Aorta (tissue), 5 donors: ENCODE measurements at regions not wholly inside any gene's neighbourhood (a gene's known extent, or its start where the extent isn't known, plus 50 kb on each side); places are given as distances from the start of the nearest gene placed in this dataset.

Source experiments
- ATAC-seq: fragments of 200-7000 bp; cut with Tn5 transposase; one replicate; pipeline ENCODE4 v1.9.1; 2022; ENCODE audit warnings: moderate library complexity; ENCODE audit not compliant: low FRiP score
- DNase-seq, 2 donors: peaks; one replicate each; pipeline ENCODE4 v3.0.0-alpha.2; 2020
- H3K27ac ChIP-seq, 2 donors: one replicate each; pipeline ENCODE4 v1.5.1; 2013; ENCODE audit warnings: low read length in 2 of 2, mild to moderate bottlenecking in 2 of 2, moderate library complexity in 2 of 2, control low read depth in 1 of 2, inconsistent platforms in 1 of 2, low read depth in 1 of 2
- H3K27me3 ChIP-seq, 2 donors: one replicate each; pipeline ENCODE4 v1.6.1; 2013; ENCODE audit warnings: control low read depth in 1 of 2, low read length in 1 of 2, mild to moderate bottlenecking in 1 of 2, moderate library complexity in 1 of 2; ENCODE audit not compliant: insufficient read depth in 2 of 2, control insufficient read depth in 1 of 2
- H3K36me3 ChIP-seq, 2 donors: one replicate each; pipeline ENCODE4 v1.6.1; 2013; ENCODE audit warnings: control low read depth in 1 of 2, low read length in 1 of 2, mild to moderate bottlenecking in 1 of 2; ENCODE audit not compliant: insufficient read depth in 2 of 2, control insufficient read depth in 1 of 2
- H3K4me1 ChIP-seq, 2 donors: one replicate each; pipeline ENCODE4 v1.6.1; 2013; ENCODE audit warnings: low read length in 2 of 2, control low read depth in 1 of 2, mild to moderate bottlenecking in 1 of 2, moderate library complexity in 1 of 2; ENCODE audit not compliant: insufficient read depth in 2 of 2, control insufficient read depth in 1 of 2
- H3K4me3 ChIP-seq, 2 donors: one replicate each; pipeline ENCODE4 v1.5.1; 2013; ENCODE audit warnings: low read length in 2 of 2, control low read depth in 1 of 2, mild to moderate bottlenecking in 1 of 2
- H3K9me3 ChIP-seq: one replicate; pipeline ENCODE4 v1.6.1; 2013; ENCODE audit warnings: mild to moderate bottlenecking, low read length; ENCODE audit not compliant: control insufficient read depth
- WGBS, 2 donors: extraction: QIAGEN DNeasy Blood & Tissue Kit; methylation state at CpG; one replicate each; pipeline ENCODE4 v1.1.7; 2013; 5-methylcytosine and 5-hydroxymethylcytosine counted together
- intact Hi-C, 2 donors: fragments of 100-400 bp; cut with DNase I; formaldehyde crosslinking; loops; one replicate each; pipeline versions ENCODE4 v1.14.2 to v1.15.0; 2022
- donor health status: healthy with polysubstance abuse.
- donor health status: Bipolar disorder and iron deficiency.
- donor health status: DM: no; HTN: no; CAD: no.
- donor health status: DM: no; HTN: no; CAD: no.
- donor health status: DM: yes; HTN: yes; CAD: no.

DNA sequence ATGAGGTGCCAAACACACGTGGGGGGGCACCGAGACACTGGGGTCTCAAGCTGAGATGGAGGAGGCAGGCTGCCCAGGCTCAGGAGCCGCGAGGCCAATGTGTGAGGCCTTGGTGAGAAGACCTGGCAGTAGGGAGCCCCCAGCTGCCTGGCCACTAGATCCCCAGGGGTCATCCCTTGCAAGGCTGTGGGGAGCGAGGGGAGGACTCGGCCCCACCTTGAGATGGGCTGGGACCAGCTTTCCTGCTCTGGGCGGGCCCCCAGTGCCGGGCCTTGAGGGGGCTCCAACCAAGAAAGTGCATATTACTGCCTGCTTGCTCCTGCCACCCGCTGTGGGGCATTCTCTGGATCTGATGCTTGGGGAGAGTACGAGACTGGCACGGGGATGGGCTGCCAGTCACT is 107.0 kb downstream of the CTTN start:
- Histone ChIP-seq H3K9me3 (peaks cover 2% of the 10 kb centered on the region), H3K4me1 (no peaks in the 10 kb centered on the region), H3K4me3 (no peak overlapping the region), H3K27me3 (no peaks in the 10 kb centered on the region), H3K36me3 (no peaks in the 10 kb centered on the region), H3K27ac (no peak overlapping the region)
- WGBS, 2 donors: 86 to 90% methylated on average over 11 of the region's 11 CpGs
- intact Hi-C loops: no loop called here
- ATAC-seq (no peak), DNase-seq (peak; percentile 29 to 57)

DNA sequence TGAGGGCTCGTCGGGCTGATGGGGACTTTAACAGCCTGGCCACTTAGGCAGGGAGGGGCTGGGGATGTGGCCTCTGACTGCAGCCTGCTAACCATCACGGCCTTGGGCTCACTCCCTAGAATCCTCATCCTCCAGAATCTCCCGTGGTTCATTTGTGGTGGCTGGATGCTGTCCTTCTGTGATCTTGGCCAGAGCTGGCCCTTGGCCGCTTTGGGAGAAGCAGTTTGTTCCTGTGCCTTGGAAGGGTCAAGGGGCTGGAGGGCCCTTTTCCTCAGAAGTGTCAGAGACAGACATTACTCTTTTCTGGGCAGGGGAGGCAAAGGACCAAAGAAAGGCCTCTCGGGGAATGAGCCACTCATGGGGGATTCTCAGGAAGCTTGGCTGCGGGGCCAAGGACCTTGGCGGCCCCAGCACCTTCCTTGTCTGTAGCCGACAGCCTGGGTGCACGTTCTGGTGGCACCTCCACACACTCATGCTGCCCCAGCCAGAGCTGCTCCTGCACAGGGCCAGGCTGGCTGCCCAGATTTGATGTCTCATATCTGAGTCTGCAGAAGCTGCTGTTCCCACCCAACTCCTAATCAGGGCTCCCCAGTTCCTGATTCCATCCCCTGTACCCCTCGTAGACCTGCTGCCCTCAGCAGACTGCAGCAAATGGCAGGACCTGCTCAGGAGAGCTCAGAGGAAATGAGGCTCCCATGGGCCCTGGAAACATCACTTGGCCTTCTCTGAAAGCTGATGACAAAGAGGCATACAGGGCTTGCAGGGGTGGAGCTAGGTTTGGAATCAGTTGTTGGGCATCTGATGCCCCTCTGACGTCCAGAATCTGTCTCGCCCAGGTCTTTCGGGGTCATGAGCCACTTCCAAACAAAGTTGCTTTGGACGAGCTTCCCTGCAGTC is 107.7 kb downstream of the CTTN start:
- Histone ChIP-seq H3K36me3 (no peaks in the 10 kb centered on the region), H3K4me3 (no peak overlapping the region), H3K4me1 (no peaks in the 10 kb centered on the region), H3K27ac (no peak overlapping the region), H3K9me3 (peaks cover 3% of the 10 kb centered on the region), H3K27me3 (no peaks in the 10 kb centered on the region)
- intact Hi-C loops: no loop called here
- DNase-seq (peak; percentile 36 to 52), ATAC-seq (no peak)
- WGBS, 2 donors: 78 to 83% methylated on average over 15 of the region's 15 CpGs

DNA sequence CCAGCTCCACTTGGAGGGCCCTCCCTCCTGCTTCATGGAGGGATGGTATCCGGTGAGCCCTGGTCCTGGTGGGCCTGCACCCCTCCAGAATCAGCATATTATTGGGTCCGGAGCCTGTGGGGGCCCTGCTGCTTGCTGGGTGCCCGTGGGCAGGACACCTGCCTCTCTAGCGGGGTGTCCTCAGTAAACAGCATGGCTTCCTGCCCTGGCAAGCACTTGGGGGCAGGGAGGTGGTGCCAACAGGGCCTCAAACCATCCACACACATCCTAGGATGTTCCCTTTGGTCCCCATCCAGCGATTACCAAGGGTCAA is 108.3 kb downstream of the CTTN start:
- peaks cover 4% of the 10 kb centered on the region for H3K9me3 ChIP-seq
- H3K27ac ChIP-seq: no peak overlapping the region
- intact Hi-C loops: no loop called here
- peak; percentile 17 to 59 for DNase-seq
- H3K4me1 ChIP-seq: no peaks in the 10 kb centered on the region
- 84% methylated on average over 5 of the region's 5 CpGs for WGBS, 2 donors
- no peaks in the 10 kb centered on the region for H3K36me3 ChIP-seq
- H3K4me3 ChIP-seq: no peak overlapping the region
- no peaks in the 10 kb centered on the region for H3K27me3 ChIP-seq
- no peak for ATAC-seq

DNA sequence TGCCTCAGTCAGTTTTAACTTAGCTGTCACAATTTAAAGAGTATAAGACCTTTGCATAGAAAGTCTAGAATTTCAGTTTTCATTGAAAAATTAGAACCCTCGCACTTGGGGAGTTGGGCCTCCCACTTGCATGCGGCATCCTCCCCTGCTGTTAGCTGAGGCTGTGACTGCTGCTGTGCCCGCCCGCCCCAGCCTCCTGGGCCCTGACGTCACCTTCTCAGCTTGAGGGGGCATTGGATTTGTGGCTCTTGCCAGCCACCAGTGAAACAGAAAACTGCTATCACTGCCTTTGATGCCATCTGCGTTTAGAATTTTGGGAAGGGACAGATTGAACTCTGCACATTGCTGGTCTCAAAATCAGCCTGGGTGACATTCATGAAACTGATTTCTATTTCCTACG is 108.7 kb downstream of the CTTN start:
- Histone ChIP-seq H3K9me3 (peaks cover 5% of the 10 kb centered on the region), H3K27me3 (no peaks in the 10 kb centered on the region), H3K4me1 (no peaks in the 10 kb centered on the region), H3K4me3 (no peak overlapping the region), H3K36me3 (no peaks in the 10 kb centered on the region), H3K27ac (no peak overlapping the region)
- ATAC-seq (no peak), DNase-seq (peak; percentile 4 to 33)
- intact Hi-C loops: no loop called here
- 88 to 91% methylated on average over 7 of the region's 7 CpGs for WGBS, 2 donors

DNA sequence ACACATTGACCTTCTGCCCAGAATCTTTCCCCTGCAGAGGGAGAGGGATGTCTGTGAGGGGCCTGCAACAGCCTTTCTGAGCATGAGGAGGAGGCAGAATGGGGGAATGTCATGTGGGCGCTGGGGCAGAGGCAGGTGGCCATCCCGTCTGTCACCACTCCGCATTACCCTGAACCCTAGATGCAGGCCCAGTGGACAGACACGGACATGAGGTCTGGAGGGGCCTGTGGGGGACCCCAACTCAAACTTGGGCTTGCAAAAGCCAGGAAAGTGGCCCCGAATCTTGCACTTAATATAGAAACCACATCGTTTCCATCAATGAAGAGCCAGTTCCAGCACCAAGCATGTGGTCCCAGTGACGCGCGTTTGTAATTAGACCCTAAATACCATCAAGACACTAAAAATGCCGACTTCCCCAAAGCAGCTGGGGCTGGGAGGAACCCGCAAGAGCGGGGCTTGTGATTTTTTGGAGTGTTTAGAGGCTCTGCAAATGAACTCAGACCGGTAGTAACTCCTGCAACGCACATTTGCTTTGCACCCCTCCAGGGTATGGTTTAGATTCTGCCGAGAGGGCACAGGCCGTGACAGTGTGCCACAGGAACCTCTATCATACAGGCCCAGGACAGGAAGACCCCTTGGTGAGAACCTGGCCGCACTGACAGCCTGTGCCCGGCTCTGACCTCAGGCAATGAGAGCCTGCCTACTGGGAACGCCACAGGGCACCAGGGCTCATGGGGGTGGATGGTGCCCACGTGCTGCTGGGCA is 109.3 kb downstream of the CTTN start:
- H3K4me1 ChIP-seq: no peaks in the 10 kb centered on the region
- DNase-seq (peak; percentile 14 to 26), ATAC-seq (no peak)
- H3K36me3 ChIP-seq: no peaks in the 10 kb centered on the region
- 88 to 89% methylated on average over 20 of the region's 20 CpGs for WGBS, 2 donors
- no peak overlapping the region for H3K27ac ChIP-seq
- intact Hi-C loops: no loop called here
- H3K27me3 ChIP-seq: no peaks in the 10 kb centered on the region
- peaks cover 6% of the 10 kb centered on the region for H3K9me3 ChIP-seq
- H3K4me3 ChIP-seq: no peak overlapping the region

DNA sequence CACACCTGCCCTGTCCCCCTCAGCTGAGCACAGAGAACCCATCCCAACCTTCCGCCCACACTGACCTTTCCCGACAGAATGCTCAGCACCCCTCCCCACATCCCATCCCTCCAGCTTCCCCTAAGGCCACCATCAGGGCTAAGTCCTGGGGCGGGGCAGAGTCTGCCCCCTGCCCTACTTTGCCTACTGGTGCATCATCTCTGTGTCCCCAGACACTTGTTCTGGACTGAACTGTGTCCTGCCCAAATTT is 109.8 kb downstream of the CTTN start:
- no peaks in the 10 kb centered on the region for H3K36me3 ChIP-seq
- H3K9me3 ChIP-seq: peaks cover 8% of the 10 kb centered on the region
- H3K27ac ChIP-seq: no peak overlapping the region
- H3K4me1 ChIP-seq: no peaks in the 10 kb centered on the region
- DNase-seq (peak in 1 of 2 donors; percentile 13), ATAC-seq (no peak)
- H3K27me3 ChIP-seq: no peaks in the 10 kb centered on the region
- no peak overlapping the region for H3K4me3 ChIP-seq
- 90 to 92% methylated on average over 3 of the region's 3 CpGs for WGBS, 2 donors
- intact Hi-C loops: no loop called here

DNA sequence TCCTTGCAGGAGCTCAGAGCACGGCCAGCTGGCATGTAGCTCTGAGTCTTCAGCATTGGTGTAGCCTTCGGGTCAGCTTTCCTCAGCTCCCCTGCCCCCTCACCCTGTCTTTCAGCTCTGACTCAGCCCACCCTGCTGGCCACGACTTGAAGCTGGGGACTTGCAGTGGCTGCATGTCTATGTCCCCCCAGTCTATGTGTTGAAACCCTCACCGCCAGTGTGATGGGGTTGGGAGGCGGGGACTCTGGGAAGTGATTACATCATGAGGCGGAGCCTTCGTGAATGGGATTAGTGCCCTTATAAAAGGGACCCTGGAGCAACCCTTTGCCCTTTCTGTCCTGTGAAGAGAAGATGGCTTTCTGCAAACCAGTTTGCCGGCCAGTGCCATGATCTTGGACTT is 111.1 kb downstream of the CTTN start:
- H3K36me3 ChIP-seq: no peaks in the 10 kb centered on the region
- no peak overlapping the region for H3K27ac ChIP-seq
- DNase-seq (peak; percentile 33 to 43), ATAC-seq (no peak)
- no peaks in the 10 kb centered on the region for H3K4me1 ChIP-seq
- no peak overlapping the region for H3K4me3 ChIP-seq
- peaks cover 9% of the 10 kb centered on the region for H3K9me3 ChIP-seq
- 57 to 71% methylated on average over 8 of the region's 8 CpGs for WGBS, 2 donors
- no peaks in the 10 kb centered on the region for H3K27me3 ChIP-seq
- intact Hi-C loops: no loop called here

DNA sequence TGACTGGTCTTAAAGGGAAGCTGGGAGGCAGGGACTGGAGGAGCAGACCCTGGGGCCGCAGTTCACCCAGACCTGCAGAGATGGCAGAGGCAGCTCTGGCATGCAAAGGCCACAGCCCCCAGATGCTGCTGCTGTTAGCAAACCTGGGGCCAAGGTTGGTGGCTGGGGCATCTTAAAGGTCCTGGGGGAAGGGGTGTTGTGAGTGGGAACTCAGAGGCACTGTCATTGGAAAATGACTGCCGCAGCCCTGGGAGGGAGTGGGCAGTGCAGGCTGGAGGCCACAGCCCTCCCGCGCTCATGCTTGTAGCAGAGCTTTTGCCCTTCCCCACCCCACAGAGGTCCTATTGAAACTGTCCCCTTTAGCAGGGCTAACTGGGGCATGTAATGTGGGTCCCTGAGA is 111.8 kb downstream of the CTTN start:
- DNase-seq (peak in 1 of 2 donors; percentile 3), ATAC-seq (no peak)
- H3K27me3 ChIP-seq: no peaks in the 10 kb centered on the region
- 93 to 96% methylated on average over 4 of the region's 4 CpGs for WGBS, 2 donors
- no peaks in the 10 kb centered on the region for H3K4me1 ChIP-seq
- H3K36me3 ChIP-seq: no peaks in the 10 kb centered on the region
- intact Hi-C loops: no loop called here
- no peak overlapping the region for H3K27ac ChIP-seq
- H3K4me3 ChIP-seq: no peak overlapping the region
- H3K9me3 ChIP-seq: peaks cover 9% of the 10 kb centered on the region

DNA sequence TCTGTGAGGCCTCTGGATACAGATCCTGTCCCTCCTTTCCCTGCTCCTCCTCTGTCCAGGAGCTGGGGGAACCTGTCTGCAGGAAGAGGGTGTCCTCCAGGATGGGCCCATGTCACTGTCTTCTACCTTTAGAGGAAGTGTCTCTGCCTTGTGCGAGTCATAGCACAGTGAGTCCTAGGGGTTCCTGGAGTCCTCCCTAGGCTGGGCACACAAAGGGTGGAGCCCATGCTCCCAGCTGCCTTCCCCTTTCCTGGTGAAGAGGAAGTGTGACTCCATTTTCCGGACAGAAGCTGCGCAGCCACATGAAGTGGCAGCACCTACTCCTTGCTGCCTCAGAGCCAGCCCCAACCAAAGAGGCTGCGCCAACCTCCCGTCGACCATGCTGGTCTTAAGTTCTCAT is 112.2 kb downstream of the CTTN start:
- ATAC-seq: no peak
- Histone ChIP-seq H3K36me3 (no peaks in the 10 kb centered on the region), H3K4me1 (no peaks in the 10 kb centered on the region), H3K9me3 (peaks cover 9% of the 10 kb centered on the region), H3K4me3 (no peak overlapping the region), H3K27me3 (no peaks in the 10 kb centered on the region), H3K27ac (no peak overlapping the region)
- 88 to 89% methylated on average over 6 of the region's 6 CpGs for WGBS, 2 donors
- DNase-seq: peak; percentile 12 to 45
- intact Hi-C loops: no loop called here
